Upper lobe of left lung (tissue), 6 donors: ENCODE measurements at regions not wholly inside any gene's neighbourhood (a gene's known extent, or its start where the extent isn't known, plus 50 kb on each side); places are given as distances from the start of the nearest gene placed in this dataset.

Source experiments
- ATAC-seq, 2 donors: fragments of 200-7000 bp; cut with Tn5 transposase; one replicate each; pipeline ENCODE4 v1.9.1; 2022; ENCODE audit warnings: mild to moderate bottlenecking in 2 of 2, moderate library complexity in 2 of 2; ENCODE audit not compliant: low FRiP score in 2 of 2
- DNase-seq, 2 donors: peaks; one replicate each; pipeline ENCODE4 v3.0.0-alpha.2; 2019 to 2020
- H3K27ac ChIP-seq, 4 donors: fragments of 200-600 bp; sonication (generic); one replicate each; pipeline ENCODE4 v1.5.1; 2016 to 2019
- H3K27me3 ChIP-seq, 4 donors: fragments of 200-600 bp; sonication (generic); one replicate each; pipeline ENCODE4 v1.5.1; 2017 to 2019
- H3K36me3 ChIP-seq, 4 donors: fragments of 200-600 bp; sonication (generic); one replicate each; pipeline ENCODE4 v1.5.1; 2016 to 2019
- H3K4me1 ChIP-seq, 4 donors: fragments of 200-600 bp; sonication (generic); one replicate each; pipeline ENCODE4 v1.5.1; 2018 to 2019
- H3K4me3 ChIP-seq, 4 donors: fragments of 200-600 bp; sonication (generic); one replicate each; pipeline ENCODE4 v1.5.1; 2017 to 2019; ENCODE audit warnings: mild to moderate bottlenecking in 2 of 4, moderate library complexity in 1 of 4
- H3K9me3 ChIP-seq, 4 donors: fragments of 200-600 bp; sonication (generic); one replicate each; pipeline ENCODE4 v1.5.1; 2018 to 2019
- EP300 ChIP-seq, 4 donors: sonication (generic); formaldehyde crosslinking; IDR thresholded peaks; one replicate each; pipeline ENCODE4 v1.5.1; 2017; ENCODE audit warnings: antibody characterized with exemption in 4 of 4, control low read depth in 2 of 4
- POLR2A ChIP-seq, 4 donors: fragments of 450-650 bp; IDR thresholded peaks; one replicate each; pipeline ENCODE4 v1.5.1; 2016 to 2017; ENCODE audit warnings: antibody characterized with exemption in 4 of 4, mild to moderate bottlenecking in 2 of 4
- POLR2AphosphoS5 ChIP-seq, 2 donors: sonication (generic); formaldehyde crosslinking; IDR thresholded peaks; one replicate each; pipeline ENCODE4 v1.5.1; 2017; ENCODE audit warnings: antibody characterized with exemption in 2 of 2
- WGBS, 2 donors: methylation state at CpG; one replicate each; pipeline ENCODE4 v1.1.5; 2017 to 2018; 5-methylcytosine and 5-hydroxymethylcytosine counted together
- TF ChIP-seq, protein P1 (sequence below), 6 experiments: fragments of 450-650 bp in 4 of 6; fragments of 200-600 bp in 2 of 6; sonication (generic) in 2 of 6; IDR thresholded peaks; one replicate each; pipeline ENCODE4 v1.5.1; 2016 to 2019; ENCODE audit warnings: antibody characterized with exemption in 6 of 6
- donor health status: DM: no; HTN: no; CAD: no; lungs with moderate emphysema.
- donor health status: DM: no; HTN: yes; CAD: no; lungs with severe emphysema.

DNA sequence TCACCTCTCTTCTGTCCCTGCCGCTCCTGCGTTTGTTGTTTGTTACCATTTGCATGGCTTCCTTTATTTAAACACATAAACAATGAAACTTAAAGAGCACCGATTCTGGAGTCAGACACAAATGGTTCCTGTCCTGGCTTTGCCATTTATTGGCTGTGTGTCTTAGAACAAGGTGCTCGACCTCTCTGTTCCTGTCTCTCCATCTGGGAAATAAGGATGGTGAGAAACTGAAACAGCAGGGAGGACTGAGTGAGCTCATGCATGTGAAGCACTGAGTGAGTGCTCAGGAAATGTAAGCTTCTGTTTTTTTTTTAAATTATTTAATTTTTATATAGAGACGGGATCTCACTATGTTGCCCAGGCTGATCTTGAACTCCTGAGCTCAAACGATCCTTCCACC is 148.2 kb upstream of the WNT4 start:
- TF ChIP-seq EP300 (IDR thresholded peaks at IDR 0.05) (no peak), POLR2AphosphoS5 (IDR thresholded peaks at IDR 0.05) (no peak), POLR2A (IDR thresholded peaks at IDR 0.05) (no peak)
- TF ChIP-seq, protein P1, sequence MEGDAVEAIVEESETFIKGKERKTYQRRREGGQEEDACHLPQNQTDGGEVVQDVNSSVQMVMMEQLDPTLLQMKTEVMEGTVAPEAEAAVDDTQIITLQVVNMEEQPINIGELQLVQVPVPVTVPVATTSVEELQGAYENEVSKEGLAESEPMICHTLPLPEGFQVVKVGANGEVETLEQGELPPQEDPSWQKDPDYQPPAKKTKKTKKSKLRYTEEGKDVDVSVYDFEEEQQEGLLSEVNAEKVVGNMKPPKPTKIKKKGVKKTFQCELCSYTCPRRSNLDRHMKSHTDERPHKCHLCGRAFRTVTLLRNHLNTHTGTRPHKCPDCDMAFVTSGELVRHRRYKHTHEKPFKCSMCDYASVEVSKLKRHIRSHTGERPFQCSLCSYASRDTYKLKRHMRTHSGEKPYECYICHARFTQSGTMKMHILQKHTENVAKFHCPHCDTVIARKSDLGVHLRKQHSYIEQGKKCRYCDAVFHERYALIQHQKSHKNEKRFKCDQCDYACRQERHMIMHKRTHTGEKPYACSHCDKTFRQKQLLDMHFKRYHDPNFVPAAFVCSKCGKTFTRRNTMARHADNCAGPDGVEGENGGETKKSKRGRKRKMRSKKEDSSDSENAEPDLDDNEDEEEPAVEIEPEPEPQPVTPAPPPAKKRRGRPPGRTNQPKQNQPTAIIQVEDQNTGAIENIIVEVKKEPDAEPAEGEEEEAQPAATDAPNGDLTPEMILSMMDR (IDR thresholded peaks at IDR 0.05) = no peak
- WGBS, 2 donors = 60 to 71% methylated on average over 6 of the region's 6 CpGs

DNA sequence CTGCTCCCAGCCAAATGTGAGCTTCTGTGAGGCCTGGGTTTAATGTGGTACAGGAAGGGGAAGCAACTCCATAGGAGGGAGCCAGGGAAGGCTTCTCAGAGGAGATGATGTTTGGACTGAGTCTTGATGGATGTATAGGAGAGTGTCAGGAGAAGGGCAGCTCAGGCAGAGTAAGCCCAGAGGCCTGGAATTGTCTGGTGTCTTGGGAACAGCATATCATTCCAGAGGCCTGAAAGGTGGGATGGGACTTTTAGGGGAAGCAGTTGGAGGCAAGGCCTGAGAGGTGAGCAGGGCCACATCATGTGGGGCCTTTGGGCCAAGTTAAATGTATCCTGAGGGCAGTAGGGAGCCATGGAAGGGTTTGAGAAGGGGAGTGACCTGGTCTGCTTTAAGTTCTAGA is 148.6 kb upstream of the WNT4 start:
- TF ChIP-seq, protein P1 (IDR thresholded peaks at IDR 0.05) = no peak
- ATAC-seq (no peak), DNase-seq (peak in 1 of 2 donors; percentile 2)
- Histone ChIP-seq H3K27me3 (no peaks in the 10 kb centered on the region), H3K36me3 (no peaks in the 10 kb centered on the region), H3K9me3 (peaks cover 0 to 6% (median 0%) of the 10 kb centered on the region in 4 donors), H3K4me1 (no peaks in the 10 kb centered on the region), H3K27ac (no peak overlapping the region), H3K4me3 (no peak overlapping the region)

More for the DNA sequence above, 148.2 kb upstream of the WNT4 start:
- DNase-seq (no peak), ATAC-seq (no peak)
- no peaks in the 10 kb centered on the region for H3K36me3 ChIP-seq
- H3K27ac ChIP-seq = no peak overlapping the region
- H3K27me3 ChIP-seq = no peaks in the 10 kb centered on the region
- H3K4me3 ChIP-seq = no peak overlapping the region
- H3K9me3 ChIP-seq = peaks cover 0 to 6% (median 0%) of the 10 kb centered on the region in 4 donors
- no peaks in the 10 kb centered on the region for H3K4me1 ChIP-seq

DNA sequence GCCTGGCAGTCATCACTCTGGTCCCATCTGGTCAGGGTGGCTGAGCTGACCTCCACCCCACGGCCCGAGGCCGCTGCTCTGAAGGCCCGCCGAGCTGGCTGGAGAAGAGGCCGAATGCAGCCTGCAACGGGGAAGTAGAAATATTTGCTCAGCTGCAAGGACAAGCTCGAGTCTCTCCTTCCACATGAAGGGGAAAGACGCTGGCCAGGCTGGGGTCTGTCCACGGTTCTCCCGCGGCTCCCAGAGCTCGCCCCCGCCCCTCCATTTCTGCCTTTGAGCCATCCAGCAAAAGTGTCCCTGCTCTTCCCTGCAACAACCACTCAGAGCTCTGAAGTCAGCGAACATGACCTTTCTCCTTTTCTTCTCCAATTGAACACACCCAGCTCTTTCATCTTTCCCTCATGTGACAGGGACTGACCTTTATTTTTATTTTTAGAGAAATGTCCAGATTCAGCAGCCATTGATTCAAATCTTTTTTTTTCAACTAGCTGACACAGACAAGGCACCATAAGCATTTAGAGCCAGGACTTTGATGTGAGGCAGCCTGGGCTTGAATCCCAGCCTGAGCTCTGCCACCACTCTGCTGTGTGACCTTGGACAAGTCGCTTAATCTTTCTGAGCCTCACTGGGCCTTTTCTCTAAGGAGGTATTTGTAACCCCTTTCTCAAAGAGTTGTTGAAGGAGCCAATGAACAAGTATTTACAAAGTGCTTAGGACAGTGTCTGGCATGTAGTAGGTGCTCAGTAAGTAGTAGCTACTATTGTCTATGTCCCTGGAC is 149.3 kb upstream of the WNT4 start:
- peak; percentile 10 to 71 for DNase-seq
- WGBS, 2 donors = 50 to 63% methylated on average over 16 of the region's 16 CpGs
- Histone ChIP-seq H3K4me1 (no peaks in the 10 kb centered on the region), H3K36me3 (no peaks in the 10 kb centered on the region), H3K9me3 (peaks cover 0 to 6% (median 0%) of the 10 kb centered on the region in 4 donors), H3K4me3 (no peak overlapping the region), H3K27me3 (no peaks in the 10 kb centered on the region), H3K27ac (no peak overlapping the region)
- no peak for ATAC-seq
- no peak for TF ChIP-seq POLR2A (IDR thresholded peaks at IDR 0.05)
- TF ChIP-seq EP300 (IDR thresholded peaks at IDR 0.05) = no peak
- no peak for TF ChIP-seq POLR2AphosphoS5 (IDR thresholded peaks at IDR 0.05)
- TF ChIP-seq, protein P1 (IDR thresholded peaks at IDR 0.05) = no peak

DNA sequence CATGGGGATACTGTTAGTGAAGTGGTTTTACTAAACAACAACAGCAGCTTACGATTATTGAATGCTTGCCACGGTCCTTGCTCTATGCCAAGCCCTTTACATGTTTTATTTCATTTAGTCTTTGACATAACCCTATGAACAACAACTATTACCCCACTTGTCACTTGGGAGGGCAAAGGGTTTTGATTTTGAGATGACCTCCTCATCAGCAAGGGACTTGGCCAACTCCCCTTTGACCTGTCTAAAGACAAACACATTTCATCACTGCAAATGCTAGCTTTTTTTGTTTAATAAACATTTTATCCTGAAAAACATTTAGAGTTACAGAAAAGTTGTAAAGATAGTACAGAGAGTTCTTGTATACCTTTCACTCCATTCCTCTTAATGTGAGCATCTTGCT is 152.5 kb upstream of the WNT4 start:
- H3K27ac ChIP-seq = no peak overlapping the region
- H3K9me3 ChIP-seq = peaks cover 0 to 6% (median 0%) of the 10 kb centered on the region in 4 donors
- WGBS, 2 donors = 80 to 85% methylated on average over 2 of the region's 2 CpGs
- H3K4me3 ChIP-seq = no peak overlapping the region
- no peaks in the 10 kb centered on the region for H3K36me3 ChIP-seq
- no peaks in the 10 kb centered on the region for H3K4me1 ChIP-seq
- ATAC-seq = no peak
- no peak for DNase-seq
- no peaks in the 10 kb centered on the region for H3K27me3 ChIP-seq
- TF ChIP-seq, protein P1 (IDR thresholded peaks at IDR 0.05) = no peak
- TF ChIP-seq POLR2AphosphoS5 (IDR thresholded peaks at IDR 0.05) (no peak), EP300 (IDR thresholded peaks at IDR 0.05) (no peak), POLR2A (IDR thresholded peaks at IDR 0.05) (no peak)

DNA sequence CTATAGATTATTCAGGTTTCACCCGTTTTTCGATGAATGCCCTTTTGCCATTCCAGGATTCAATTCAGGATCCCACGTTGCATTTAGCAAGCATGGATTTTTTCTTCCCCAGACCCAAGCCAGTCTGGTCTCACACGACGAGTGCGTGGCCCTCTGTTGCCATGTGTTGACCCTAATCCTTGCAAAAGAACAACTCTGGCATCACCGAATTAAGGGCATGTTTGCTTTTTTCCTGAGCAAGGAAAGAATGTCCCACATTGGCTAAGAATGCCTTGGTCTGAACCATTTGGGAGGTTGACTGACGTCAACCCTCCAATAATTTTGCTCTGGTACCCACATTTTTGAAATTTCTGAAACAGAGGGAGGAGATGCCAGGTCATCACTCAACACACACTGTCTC is 153.0 kb upstream of the WNT4 start:
- H3K4me1 ChIP-seq = no peaks in the 10 kb centered on the region
- DNase-seq (no peak), ATAC-seq (no peak)
- H3K36me3 ChIP-seq = no peaks in the 10 kb centered on the region
- H3K9me3 ChIP-seq = peaks cover 0 to 6% (median 0%) of the 10 kb centered on the region in 4 donors
- no peak overlapping the region for H3K4me3 ChIP-seq
- no peak for TF ChIP-seq POLR2A (IDR thresholded peaks at IDR 0.05)
- no peak for TF ChIP-seq POLR2AphosphoS5 (IDR thresholded peaks at IDR 0.05)
- TF ChIP-seq, protein P1 (IDR thresholded peaks at IDR 0.05) = no peak
- TF ChIP-seq EP300 (IDR thresholded peaks at IDR 0.05) = no peak
- H3K27me3 ChIP-seq = no peaks in the 10 kb centered on the region
- H3K27ac ChIP-seq = no peak overlapping the region
- WGBS, 2 donors = 76 to 81% methylated on average over 8 of the region's 8 CpGs
